ELF-1 (cell line): ENCODE measurements at regions not wholly inside any gene's neighbourhood (a gene's known extent, or its start where the extent isn't known, plus 50 kb on each side); places are given as distances from the start of the nearest gene placed in this dataset.
A peak's percentile ranks its signal among the peaks of the same experiment; 100 is the strongest.

Source experiments
- DNase-seq: peaks from one replicate; pipeline ENCODE4 v3.0.0-alpha.2; 2016; ENCODE audit warnings: low read depth, low spot score

DNA sequence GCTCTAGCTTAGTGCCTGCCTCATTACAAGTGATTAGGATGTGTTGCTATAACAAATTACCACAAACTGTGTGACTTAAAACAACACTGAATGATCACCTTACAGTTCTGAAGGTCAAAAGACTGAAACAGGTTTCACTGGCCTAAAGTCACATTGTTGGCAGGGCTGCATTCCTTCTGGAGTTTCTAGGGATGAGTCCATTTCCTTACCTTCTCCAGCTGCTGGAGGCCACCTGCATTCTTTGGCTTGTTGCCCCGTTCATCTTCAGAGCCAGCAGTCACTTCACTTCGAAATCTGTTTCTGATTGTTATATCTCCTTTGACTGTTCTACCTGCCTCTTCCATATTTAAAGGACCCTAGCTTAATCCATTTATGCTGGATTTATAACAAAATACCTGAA is 69.4 kb upstream of the MTPN start:
- no peak for DNase-seq

DNA sequence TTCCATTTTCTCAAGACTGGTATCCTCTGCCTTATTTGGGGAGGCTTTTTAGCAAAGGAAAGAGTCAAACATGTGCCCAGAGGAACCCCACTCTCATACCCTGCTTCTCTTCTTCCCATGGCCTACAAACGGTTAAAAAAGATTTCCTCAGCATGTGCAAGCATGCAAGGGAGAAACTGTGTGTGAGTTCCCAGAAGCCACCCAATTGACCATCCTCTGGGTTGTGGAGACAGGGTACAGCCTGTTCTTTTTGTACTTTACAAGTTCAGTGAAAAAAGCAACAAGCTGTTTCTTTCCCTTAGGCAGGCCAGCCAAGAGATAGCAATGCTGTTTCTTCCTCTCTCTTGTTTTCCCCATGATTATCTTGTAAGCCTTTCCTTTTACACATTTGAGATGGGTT is 68.8 kb upstream of the MTPN start:
- no peak for DNase-seq

DNA sequence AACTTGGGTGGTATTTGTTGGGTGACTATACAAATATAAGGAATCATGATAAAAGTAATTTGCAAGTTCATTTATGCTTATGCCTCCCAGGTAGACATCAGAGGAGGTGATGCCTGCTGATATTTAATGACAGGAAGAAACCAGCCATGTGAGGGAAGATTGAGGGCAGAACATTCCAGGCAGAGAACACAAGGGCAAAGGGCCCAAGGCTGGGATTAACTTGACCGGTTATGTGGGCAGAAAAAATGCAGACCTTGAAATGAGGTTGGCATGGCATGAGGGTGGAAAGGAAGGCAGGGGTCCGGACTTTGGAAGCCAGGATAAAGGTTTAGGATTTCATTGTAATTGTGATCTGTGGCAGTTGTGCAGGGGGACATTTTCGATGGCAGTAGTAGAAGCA is 68.0 kb upstream of the MTPN start:
- no peak for DNase-seq

DNA sequence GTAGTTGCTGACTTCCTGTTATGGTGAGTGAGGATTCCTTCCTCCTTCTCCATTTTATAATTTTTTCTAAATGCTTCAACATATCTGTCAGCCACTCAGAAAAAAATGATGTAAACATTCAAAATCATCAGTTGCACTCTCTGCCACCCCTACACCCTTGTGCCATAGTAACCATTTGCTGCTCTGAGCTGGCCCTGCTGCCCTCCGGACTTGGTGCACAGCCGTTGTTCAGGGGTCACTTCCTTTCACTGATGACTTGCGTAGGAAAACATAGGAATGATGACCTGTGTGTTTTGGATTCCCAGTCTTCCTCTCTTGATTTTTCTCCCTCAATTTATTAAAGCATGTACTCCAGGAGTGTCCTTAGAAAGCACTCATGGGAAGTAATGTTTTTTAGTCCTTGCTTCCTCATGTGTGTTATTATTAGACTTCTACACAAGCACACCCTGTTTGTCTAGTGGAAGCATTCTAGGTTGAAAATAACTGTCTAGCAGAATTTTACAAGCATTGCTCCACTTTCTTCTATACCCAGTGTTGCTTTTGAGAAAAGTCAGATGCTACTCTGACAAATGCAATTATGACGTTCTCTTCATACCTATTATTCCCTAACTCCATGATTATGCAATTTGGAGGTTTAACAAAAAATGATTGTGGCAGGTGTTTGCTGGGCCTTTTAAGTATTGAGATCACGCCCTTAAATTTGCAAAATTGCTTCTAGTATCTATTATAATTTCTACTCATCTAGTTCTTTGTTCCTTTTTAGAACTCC is 62.6 kb upstream of the MTPN start:
- DNase-seq: no peak

DNA sequence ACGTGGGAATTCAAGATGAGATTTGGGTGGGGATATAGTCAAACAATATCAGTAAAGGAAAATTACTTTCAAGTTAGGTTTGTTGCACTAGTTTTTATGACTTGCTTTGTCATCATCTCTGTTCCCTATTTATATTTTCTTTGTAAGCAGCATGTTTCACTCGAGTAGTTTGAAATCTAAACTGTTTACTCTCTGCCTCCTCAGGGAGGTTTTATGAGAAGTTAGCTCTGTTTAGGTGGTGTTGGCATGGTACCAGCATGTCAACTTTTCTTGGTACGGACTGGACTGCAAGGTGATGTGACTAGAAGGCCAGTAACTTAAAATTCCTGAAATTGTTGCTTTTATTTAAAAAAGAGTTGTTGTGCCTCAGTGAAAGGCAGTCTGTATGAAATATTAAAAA is 59.2 kb upstream of the MTPN start:
- DNase-seq: no peak

DNA sequence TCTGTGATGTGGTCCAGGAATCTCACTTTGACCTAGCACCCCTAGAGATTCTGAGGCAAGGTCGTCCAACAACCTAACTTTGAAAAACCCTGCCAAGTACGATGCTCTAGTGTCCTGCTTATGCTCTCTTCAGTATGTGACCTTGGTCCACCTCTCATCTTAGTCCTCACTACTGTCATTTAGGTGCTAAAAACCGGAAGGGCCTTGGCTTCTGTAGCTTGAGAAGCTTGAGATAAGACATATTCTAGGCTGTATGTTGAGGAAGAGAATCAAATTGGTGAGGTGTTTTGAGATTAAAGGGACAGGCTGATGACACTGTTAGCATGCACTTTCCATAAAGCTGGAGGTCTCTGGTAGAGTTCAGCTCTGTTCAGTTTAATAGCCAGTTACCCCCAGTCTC is 57.0 kb upstream of the MTPN start:
- peak; percentile 3 for DNase-seq

DNA sequence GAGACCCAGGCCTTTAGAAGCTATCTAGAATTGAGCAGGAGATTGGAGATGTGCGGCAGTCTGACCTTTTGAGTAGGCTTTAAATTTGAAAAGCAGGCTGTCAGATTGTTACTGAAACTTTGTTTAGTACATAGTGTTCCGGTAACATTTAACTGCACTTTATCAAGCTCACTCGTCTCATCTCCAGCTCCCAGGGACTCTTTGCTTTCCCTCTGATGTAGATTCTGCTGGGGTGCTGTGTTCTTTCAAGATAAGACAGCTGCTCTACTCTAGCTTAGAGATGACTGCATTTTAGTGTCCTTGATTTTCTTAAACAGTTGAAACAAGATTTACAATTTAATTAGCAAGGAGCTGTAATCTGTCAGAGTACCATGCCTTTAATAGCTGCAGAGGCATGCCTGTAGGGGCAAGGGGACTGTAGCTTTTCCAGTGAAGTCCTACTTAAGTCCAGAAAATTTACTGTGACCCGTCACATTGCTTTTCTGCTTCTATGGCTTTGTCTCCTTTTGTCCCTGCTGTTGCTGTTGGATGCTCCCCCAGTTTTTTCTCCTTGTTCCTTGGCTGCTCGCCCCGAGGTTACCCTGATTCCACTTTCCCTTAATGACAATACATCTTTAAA is 56.4 kb upstream of the MTPN start:
- peak; percentile 41 for DNase-seq

DNA sequence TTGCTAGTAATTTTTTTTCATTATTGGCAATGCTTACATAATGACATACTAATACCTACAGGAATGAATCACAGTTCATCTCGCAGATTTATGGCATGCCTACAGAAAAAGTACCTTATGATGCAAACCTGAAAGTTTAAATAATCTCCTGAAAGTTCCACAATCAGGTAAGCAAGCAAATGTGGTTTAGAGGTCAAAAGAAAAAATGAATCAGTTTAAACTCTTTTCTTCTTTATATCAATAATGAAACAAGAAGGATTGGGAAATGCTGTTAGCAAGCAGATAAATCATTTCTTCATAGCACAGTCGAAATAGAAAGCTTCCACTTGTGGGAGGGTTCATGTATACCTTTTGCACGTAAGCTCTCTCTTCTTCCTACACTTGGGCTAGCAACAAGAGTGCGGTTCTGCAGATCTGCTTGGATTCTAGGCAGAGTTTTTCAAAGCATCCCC is 53.7 kb upstream of the MTPN start:
- no peak for DNase-seq

DNA sequence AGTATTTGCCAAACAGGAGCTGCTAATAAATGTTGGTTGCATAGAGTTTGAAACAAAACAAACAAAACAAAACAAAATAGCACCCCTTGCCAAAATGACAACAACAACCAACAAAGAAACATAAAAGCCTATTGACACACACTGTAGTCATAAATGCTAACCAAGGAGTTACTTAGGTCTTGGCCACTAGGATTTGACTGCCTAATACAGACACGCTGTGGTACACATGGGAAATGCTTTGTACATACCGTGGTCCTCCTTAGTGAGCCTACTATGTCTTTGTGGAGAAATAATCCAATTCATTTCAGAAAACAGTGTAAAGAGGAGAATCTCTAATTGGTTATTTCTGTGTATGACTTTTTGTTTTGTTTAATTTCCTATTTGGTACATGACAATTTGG is 53.2 kb upstream of the MTPN start:
- no peak for DNase-seq

DNA sequence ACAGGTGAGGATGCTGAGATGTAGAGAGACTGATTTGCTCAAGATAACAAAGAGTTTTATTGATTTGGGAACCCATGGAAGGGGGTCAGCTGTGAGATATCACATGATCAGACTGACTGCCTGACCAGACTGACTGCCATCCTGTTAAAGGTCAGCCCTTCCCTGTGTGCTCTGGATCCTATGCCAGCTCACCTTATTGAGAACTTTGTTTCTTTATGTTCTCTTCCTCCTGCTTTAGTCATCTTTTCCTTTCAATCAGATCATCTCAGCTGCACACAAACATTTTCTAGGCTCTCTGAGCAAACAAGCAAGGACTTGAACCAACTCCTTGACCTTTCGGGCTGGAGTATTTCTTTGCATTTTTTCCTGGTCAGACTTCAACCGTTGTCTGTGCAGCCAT is 50.0 kb upstream of the MTPN start:
- DNase-seq: no peak
